ENCODE measurements at regions not wholly inside any gene's neighbourhood (a gene's known extent, or its start where the extent isn't known, plus 50 kb on each side); places are given as distances from the start of the nearest gene placed in this dataset.

GRCh38 chr22:48940266-48941032, 887.2 kb downstream of the BRD1 start:
- ATAC-seq (no peak), DNase-seq (ENCODE audit: low spot score) (no peak)
- Histone ChIP-seq H3F3A (replicated peaks; ENCODE audit: low read depth) (no peaks in the 10 kb centered on the region), H3K4me3 (no peak overlapping the region), H3K27me3 (ENCODE audit: insufficient read depth) (no peaks in the 10 kb centered on the region), H3K9me2 (ENCODE audit: insufficient read depth) (no peaks in the 10 kb centered on the region), H3K4me2 (no peak overlapping the region), H3K27ac (ENCODE audit: low read depth) (no peak overlapping the region), H2AFZ (no peak overlapping the region), H3K4me1 (ENCODE audit: insufficient read depth) (no peaks in the 10 kb centered on the region), H3K79me2 (replicated peaks; ENCODE audit: insufficient read depth) (no peaks in the 10 kb centered on the region), H3K36me3 (ENCODE audit: insufficient read depth) (no peaks in the 10 kb centered on the region), H4K20me1 (replicated peaks; ENCODE audit: insufficient read depth) (no peaks in the 10 kb centered on the region)
- Mint-ChIP-seq H3K36me3 (ENCODE audit: low read depth) (peaks cover 10% of the 10 kb centered on the region; the same call in 1 of the 3 replicates), H3K9me3 (peaks cover 17% of the 10 kb centered on the region), H3K27me3 (ENCODE audit: insufficient read depth, low read depth, poor library complexity) (peaks cover 6% of the 10 kb centered on the region), H3K4me3 (no peak overlapping the region), H3K4me1 (no peaks in the 10 kb centered on the region), H3K27ac (no peak overlapping the region)
- TF ChIP-seq EZH2 (IDR thresholded peaks at IDR 0.05; ENCODE audit: low read depth, unreplicated experiment) = no peak
- no peak for TF ChIP-seq ZNF331 (CRISPR knock-in tag; IDR thresholded peaks at IDR 0.05; ENCODE audit: low read depth)
- no peak for TF ChIP-seq NANOG (IDR thresholded peaks at IDR 0.05; ENCODE audit: borderline replicate concordance)
- TF ChIP-seq CREB1 (CRISPR knock-in tag; IDR thresholded peaks at IDR 0.05; ENCODE audit: low read depth) = no peak
- no peak for TF ChIP-seq CTCF (conservative IDR thresholded peaks at IDR 0.05; ENCODE audit: low read depth in 2 of 2)
- no peak for TF ChIP-seq POLR2AphosphoS5 (IDR thresholded peaks at IDR 0.05; ENCODE audit: low read depth)
- no peak for TF ChIP-seq STAT1 (IDR thresholded peaks at IDR 0.05; ENCODE audit: unreplicated experiment)
- no peak for TF ChIP-seq JUNB (IDR thresholded peaks at IDR 0.05; ENCODE audit: unreplicated experiment)

GRCh38 chr22:48939441-48940265, 888.0 kb downstream of the BRD1 start:
- ATAC-seq = no peak
- Histone ChIP-seq H3F3A (replicated peaks; ENCODE audit: low read depth) (no peaks in the 10 kb centered on the region), H2AFZ (no peak overlapping the region), H4K20me1 (replicated peaks; ENCODE audit: insufficient read depth) (no peaks in the 10 kb centered on the region), H3K27me3 (ENCODE audit: insufficient read depth) (no peaks in the 10 kb centered on the region), H3K36me3 (ENCODE audit: insufficient read depth) (peaks cover 4% of the 10 kb centered on the region; the same call in 1 of the 2 replicates), H3K4me2 (no peak overlapping the region), H3K9me2 (ENCODE audit: insufficient read depth) (no peaks in the 10 kb centered on the region), H3K4me3 (no peak overlapping the region), H3K79me2 (replicated peaks; ENCODE audit: insufficient read depth) (no peaks in the 10 kb centered on the region), H3K4me1 (ENCODE audit: insufficient read depth) (no peaks in the 10 kb centered on the region), H3K27ac (ENCODE audit: low read depth) (no peak overlapping the region)
- H3K27me3 Mint-ChIP-seq (ENCODE audit: insufficient read depth, low read depth, poor library complexity) = peaks cover 6% of the 10 kb centered on the region
- H3K27ac Mint-ChIP-seq = no peak overlapping the region
- H3K9me3 Mint-ChIP-seq = peaks cover 25% of the 10 kb centered on the region
- H3K36me3 Mint-ChIP-seq (ENCODE audit: low read depth) = peaks cover 13% of the 10 kb centered on the region; the same call in 1 of the 3 replicates
- DNase-seq (ENCODE audit: low spot score) = no peak
- H3K4me3 Mint-ChIP-seq = no peak overlapping the region
- no peaks in the 10 kb centered on the region for H3K4me1 Mint-ChIP-seq
- TF ChIP-seq JUNB (IDR thresholded peaks at IDR 0.05; ENCODE audit: unreplicated experiment) (no peak), EZH2 (IDR thresholded peaks at IDR 0.05; ENCODE audit: low read depth, unreplicated experiment) (no peak), ZNF114 (CRISPR knock-in tag; IDR thresholded peaks at IDR 0.05) (no peak), NANOG (IDR thresholded peaks at IDR 0.05; ENCODE audit: borderline replicate concordance) (no peak), ZNF462 (CRISPR knock-in tag; IDR thresholded peaks at IDR 0.05) (no peak), STAT1 (IDR thresholded peaks at IDR 0.05; ENCODE audit: unreplicated experiment) (no peak), CREB1 (CRISPR knock-in tag; IDR thresholded peaks at IDR 0.05; ENCODE audit: low read depth) (no peak)

Data from GM23338 (cell line).